ENCODE measurements at regions not wholly inside any gene's neighbourhood (a gene's known extent, or its start where the extent isn't known, plus 50 kb on each side); places are given as distances from the start of the nearest gene placed in this dataset.

GRCh38 chr7:47658886-47659635 is 77.2 kb upstream of the TNS3 start:
- no peak for TF ChIP-seq POLR2A (IDR thresholded peaks at IDR 0.05)
- no peak for TF ChIP-seq CTCF (IDR thresholded peaks at IDR 0.05)

All from testis (tissue), 2 donors.